ENCODE measurements at regions not wholly inside any gene's neighbourhood (a gene's known extent, or its start where the extent isn't known, plus 50 kb on each side); places are given as distances from the start of the nearest gene placed in this dataset.

DNA sequence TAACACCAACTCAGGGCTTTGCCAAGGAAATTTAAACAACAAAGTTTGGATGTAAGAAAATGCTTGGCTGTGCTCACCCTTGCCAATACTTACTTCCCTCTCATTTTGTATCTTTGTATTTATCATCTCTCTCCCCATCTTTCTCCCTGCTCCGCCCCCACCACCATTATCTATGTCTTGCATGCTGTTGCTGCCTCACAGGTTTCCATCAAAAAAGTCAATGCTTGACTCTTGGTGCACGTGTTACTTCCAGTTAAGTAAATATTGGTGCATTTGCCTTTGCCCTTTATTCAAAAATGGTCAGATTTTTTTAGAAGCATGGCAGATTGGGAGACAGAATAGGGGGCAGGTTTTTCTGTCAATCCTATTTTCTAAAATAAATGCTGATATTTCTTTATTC is 626.0 kb downstream of the ACTR3B start:
- no peak for DNase-seq
- Histone ChIP-seq H3K27me3 (ENCODE audit: control insufficient read depth in 2 of 2, insufficient read depth in 2 of 2, low read length in 2 of 2) (no peaks in the 10 kb centered on the region), H3K79me2 (ENCODE audit: insufficient read depth, low read length) (no peaks in the 10 kb centered on the region), H3K4me3 (replicated peaks in 1 of 3; ENCODE audit: low read depth in 2 of 3, low read length in 3 of 3) (no peak overlapping the region), H3K9me3 (replicated peaks in 1 of 2; ENCODE audit: control insufficient read depth in 1 of 2, insufficient read depth in 1 of 2, low read length in 2 of 2) (peaks cover 8 to 16% of the 10 kb centered on the region in 2 donors), H3K9ac (ENCODE audit: insufficient read depth, low read length, poor library complexity, severe bottlenecking) (no peak overlapping the region), H3K36me3 (replicated peaks in 1 of 2; ENCODE audit: control insufficient read depth in 1 of 2, insufficient read depth in 2 of 2, low read length in 2 of 2) (no peaks in the 10 kb centered on the region), H4K20me1 (ENCODE audit: insufficient read depth, low read length) (no peaks in the 10 kb centered on the region), H2AFZ (ENCODE audit: insufficient read depth, low read depth, low read length, poor library complexity, severe bottlenecking) (no peak overlapping the region), H3K4me2 (replicated peaks; ENCODE audit: extremely low read depth, low read length, poor library complexity, severe bottlenecking) (no peak overlapping the region), H3K27ac (ENCODE audit: low read depth in 1 of 2, low read length in 2 of 2) (no peak overlapping the region), H3K4me1 (ENCODE audit: control insufficient read depth in 1 of 2, insufficient read depth in 2 of 2, low read length in 2 of 2) (no peaks in the 10 kb centered on the region)
- intact Hi-C loops (cut with micrococcal nuclease): no loop called here
- WGBS (ENCODE audit: insufficient coverage): 38% methylated on average over 1 of the region's 2 CpGs
- peaks cover 0 to 2% (median 0%) of the 10 kb centered on the region in 3 donors for H3K27me3 Mint-ChIP-seq (ENCODE audit: low read depth in 3 of 3)
- TF ChIP-seq, protein P1, sequence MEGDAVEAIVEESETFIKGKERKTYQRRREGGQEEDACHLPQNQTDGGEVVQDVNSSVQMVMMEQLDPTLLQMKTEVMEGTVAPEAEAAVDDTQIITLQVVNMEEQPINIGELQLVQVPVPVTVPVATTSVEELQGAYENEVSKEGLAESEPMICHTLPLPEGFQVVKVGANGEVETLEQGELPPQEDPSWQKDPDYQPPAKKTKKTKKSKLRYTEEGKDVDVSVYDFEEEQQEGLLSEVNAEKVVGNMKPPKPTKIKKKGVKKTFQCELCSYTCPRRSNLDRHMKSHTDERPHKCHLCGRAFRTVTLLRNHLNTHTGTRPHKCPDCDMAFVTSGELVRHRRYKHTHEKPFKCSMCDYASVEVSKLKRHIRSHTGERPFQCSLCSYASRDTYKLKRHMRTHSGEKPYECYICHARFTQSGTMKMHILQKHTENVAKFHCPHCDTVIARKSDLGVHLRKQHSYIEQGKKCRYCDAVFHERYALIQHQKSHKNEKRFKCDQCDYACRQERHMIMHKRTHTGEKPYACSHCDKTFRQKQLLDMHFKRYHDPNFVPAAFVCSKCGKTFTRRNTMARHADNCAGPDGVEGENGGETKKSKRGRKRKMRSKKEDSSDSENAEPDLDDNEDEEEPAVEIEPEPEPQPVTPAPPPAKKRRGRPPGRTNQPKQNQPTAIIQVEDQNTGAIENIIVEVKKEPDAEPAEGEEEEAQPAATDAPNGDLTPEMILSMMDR (IDR thresholded peaks at IDR 0.05): no peak
- no peak overlapping the region for H3K4me3 Mint-ChIP-seq
- peaks cover 4 to 15% (median 6%) of the 10 kb centered on the region in 7 donors for H3K9me3 Mint-ChIP-seq
- H3K27ac Mint-ChIP-seq: no peak overlapping the region
- H3K36me3 Mint-ChIP-seq: no peaks in the 10 kb centered on the region
- H3K4me1 Mint-ChIP-seq: no peaks in the 10 kb centered on the region

DNA sequence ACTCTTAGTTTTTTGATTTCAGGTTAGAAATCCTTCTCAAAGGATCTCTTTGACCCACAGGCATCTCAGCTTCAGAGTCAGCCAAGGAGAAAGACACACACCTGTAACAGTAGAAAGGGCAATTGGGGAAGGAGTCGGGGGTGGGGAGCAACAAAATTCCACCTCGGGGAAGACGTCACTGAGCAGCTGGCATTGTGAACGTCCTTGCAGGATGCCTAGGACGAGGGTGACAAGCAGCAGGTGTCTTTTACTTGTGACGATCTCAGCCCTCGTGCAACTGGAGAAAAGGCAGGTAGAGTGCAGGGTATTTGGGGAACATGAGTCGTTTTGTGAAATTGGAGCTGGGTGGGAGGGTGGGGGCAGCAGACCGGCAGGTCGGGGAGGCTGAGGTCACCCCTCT is 627.0 kb downstream of the ACTR3B start:
- intact Hi-C loops (cut with micrococcal nuclease): no loop called here

More for the DNA sequence above, 627.0 kb downstream of the ACTR3B start:
- Histone ChIP-seq H3K27me3 (ENCODE audit: control insufficient read depth in 2 of 2, insufficient read depth in 2 of 2, low read length in 2 of 2) (no peaks in the 10 kb centered on the region), H3K27ac (ENCODE audit: low read depth in 1 of 2, low read length in 2 of 2) (no peak overlapping the region), H3K36me3 (replicated peaks in 1 of 2; ENCODE audit: control insufficient read depth in 1 of 2, insufficient read depth in 2 of 2, low read length in 2 of 2) (no peaks in the 10 kb centered on the region), H4K20me1 (ENCODE audit: insufficient read depth, low read length) (no peaks in the 10 kb centered on the region), H3K79me2 (ENCODE audit: insufficient read depth, low read length) (no peaks in the 10 kb centered on the region), H2AFZ (ENCODE audit: insufficient read depth, low read depth, low read length, poor library complexity, severe bottlenecking) (no peak overlapping the region), H3K9me3 (replicated peaks in 1 of 2; ENCODE audit: control insufficient read depth in 1 of 2, insufficient read depth in 1 of 2, low read length in 2 of 2) (peaks cover 8 to 24% of the 10 kb centered on the region in 2 donors), H3K4me1 (ENCODE audit: control insufficient read depth in 1 of 2, insufficient read depth in 2 of 2, low read length in 2 of 2) (no peaks in the 10 kb centered on the region), H3K4me2 (replicated peaks; ENCODE audit: extremely low read depth, low read length, poor library complexity, severe bottlenecking) (no peak overlapping the region), H3K9ac (ENCODE audit: insufficient read depth, low read length, poor library complexity, severe bottlenecking) (no peak overlapping the region), H3K4me3 (replicated peaks in 1 of 3; ENCODE audit: low read depth in 2 of 3, low read length in 3 of 3) (no peak overlapping the region)
- Mint-ChIP-seq H3K4me1 (no peaks in the 10 kb centered on the region), H3K27me3 (ENCODE audit: low read depth in 3 of 3) (peaks cover 0 to 2% (median 0%) of the 10 kb centered on the region in 3 donors), H3K36me3 (no peaks in the 10 kb centered on the region), H3K4me3 (no peak overlapping the region), H3K27ac (no peak overlapping the region), H3K9me3 (peaks cover 5 to 15% (median 9%) of the 10 kb centered on the region in 7 donors)
- 63% methylated on average over 6 of the region's 10 CpGs for WGBS (ENCODE audit: insufficient coverage)
- TF ChIP-seq, protein P1 (IDR thresholded peaks at IDR 0.05): no peak
- no peak for DNase-seq

Measured in CD14-positive monocyte (primary cell).